ENCODE measurements at regions not wholly inside any gene's neighbourhood (a gene's known extent, or its start where the extent isn't known, plus 50 kb on each side); places are given as distances from the start of the nearest gene placed in this dataset.

GRCh38 chr11:129696309-129696989 lies 119.2 kb upstream of the TMEM45B start:
- Histone ChIP-seq H3K27me3 (replicated peaks in 1 of 2; ENCODE audit: control insufficient read depth in 2 of 2, insufficient read depth in 2 of 2, low read length in 1 of 2) (no peaks in the 10 kb centered on the region), H3K9me3 (replicated peaks; ENCODE audit: control insufficient read depth, insufficient read depth, low read length) (no peaks in the 10 kb centered on the region), H3K4me1 (ENCODE audit: control insufficient read depth, insufficient read depth, low read length) (0 out of 2 replicates have a peak, but pooled peaks cover 2% of the 10 kb centered on the region), H3K27ac (ENCODE audit: control insufficient read depth, insufficient read depth) (no peak overlapping the region), H3K4me3 (no peak overlapping the region), H3K79me2 (ENCODE audit: control insufficient read depth, insufficient read depth, low read length) (no peaks in the 10 kb centered on the region), H3K36me3 (ENCODE audit: control insufficient read depth in 2 of 2, insufficient read depth in 2 of 2, low read length in 1 of 2) (no peaks in the 10 kb centered on the region), H3K9ac (ENCODE audit: control insufficient read depth, insufficient read depth, low read length) (no peak overlapping the region), H2AFZ (ENCODE audit: control insufficient read depth, low read depth, low read length) (no peak overlapping the region), H4K20me1 (ENCODE audit: control insufficient read depth, insufficient read depth) (no peaks in the 10 kb centered on the region), H3K4me2 (ENCODE audit: control insufficient read depth, insufficient read depth) (no peak overlapping the region)
- WGBS (ENCODE audit: insufficient coverage, insufficient replicate concordance, low lambda C conversion rate, missing lambda C conversion rate): 32% methylated on average over 13 of the region's 13 CpGs
- SMC1A ChIA-PET (ENCODE audit: uncharacterized antibody, unreplicated experiment): interaction anchor here (1.0 to 1.2 kb wide), 2 partner anchors 16 to 51 kb away, joined by 3 to 4 read pairs; no protein-coding TSS in a partner anchor
- ATAC-seq: no peak
- FAIRE-seq: no peak
- in situ Hi-C loops (cut with MboI) (no loop called here), intact Hi-C loops (cut with micrococcal nuclease; ENCODE audit: unreplicated experiment) (loop anchor here (1.0 to 10.0 kb wide), 3 partner anchors 319 to 582 kb away; partner anchors contain the start of gene BARX2)
- POLR2A ChIA-PET: no interaction called here
- TF ChIP-seq ZBTB4 (CRISPR knock-in tag; IDR thresholded peaks at IDR 0.05) (no peak), SRF (IDR thresholded peaks at IDR 0.05; ENCODE audit: low read depth in 2 of 2, low read length in 2 of 2) (no peak), MLLT1 (IDR thresholded peaks at IDR 0.05) (no peak), POLR2A (IDR thresholded peaks at IDR 0.05; ENCODE audit: low read depth, low read length) (no peak), CBX3 (IDR thresholded peaks at IDR 0.05; ENCODE audit: borderline replicate concordance, low read depth) (no peak), EZH2 (IDR thresholded peaks at IDR 0.05; ENCODE audit: borderline replicate concordance, control insufficient read depth, low read depth, low read length) (no peak), LARP7 (IDR thresholded peaks at IDR 0.05) (no peak)
- BruUV-seq (replicated peaks): no TSS peak
- DNase-seq (ENCODE audit: low read depth, low spot score): no peak
- RAD21 ChIA-PET (ENCODE audit: unreplicated experiment): interaction anchor here (1.2 kb wide), 1 partner anchor 332 kb away, joined by 3 read pairs; no protein-coding TSS in a partner anchor
- CTCF ChIA-PET: interaction anchor here (0.8 to 2.1 kb wide), 7 partner anchors 12 to 578 kb away, joined by 3 to 8 read pairs (median 5); no protein-coding TSS in a partner anchor
